ENCODE measurements at regions not wholly inside any gene's neighbourhood (a gene's known extent, or its start where the extent isn't known, plus 50 kb on each side); places are given as distances from the start of the nearest gene placed in this dataset.

DNA sequence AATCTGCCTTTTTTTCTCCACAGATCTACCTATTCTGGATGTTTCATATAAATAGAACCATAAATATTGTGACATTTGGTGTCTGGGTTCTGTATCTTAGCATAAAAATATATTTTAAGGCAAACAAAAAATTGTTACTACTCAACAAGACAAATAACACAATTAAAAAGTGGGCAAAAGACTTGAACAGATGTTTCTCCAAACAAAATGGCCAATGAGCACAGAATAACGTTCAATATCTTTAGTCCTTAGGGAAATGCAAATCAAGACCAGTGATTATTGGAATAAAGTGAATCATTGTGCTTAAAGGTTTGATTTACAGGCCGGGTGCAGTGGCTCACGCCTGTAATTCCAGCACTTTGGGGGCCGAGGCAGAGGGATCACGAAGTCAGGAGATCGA is 1331.3 kb downstream of the AACS start:
- TF ChIP-seq, protein P1, sequence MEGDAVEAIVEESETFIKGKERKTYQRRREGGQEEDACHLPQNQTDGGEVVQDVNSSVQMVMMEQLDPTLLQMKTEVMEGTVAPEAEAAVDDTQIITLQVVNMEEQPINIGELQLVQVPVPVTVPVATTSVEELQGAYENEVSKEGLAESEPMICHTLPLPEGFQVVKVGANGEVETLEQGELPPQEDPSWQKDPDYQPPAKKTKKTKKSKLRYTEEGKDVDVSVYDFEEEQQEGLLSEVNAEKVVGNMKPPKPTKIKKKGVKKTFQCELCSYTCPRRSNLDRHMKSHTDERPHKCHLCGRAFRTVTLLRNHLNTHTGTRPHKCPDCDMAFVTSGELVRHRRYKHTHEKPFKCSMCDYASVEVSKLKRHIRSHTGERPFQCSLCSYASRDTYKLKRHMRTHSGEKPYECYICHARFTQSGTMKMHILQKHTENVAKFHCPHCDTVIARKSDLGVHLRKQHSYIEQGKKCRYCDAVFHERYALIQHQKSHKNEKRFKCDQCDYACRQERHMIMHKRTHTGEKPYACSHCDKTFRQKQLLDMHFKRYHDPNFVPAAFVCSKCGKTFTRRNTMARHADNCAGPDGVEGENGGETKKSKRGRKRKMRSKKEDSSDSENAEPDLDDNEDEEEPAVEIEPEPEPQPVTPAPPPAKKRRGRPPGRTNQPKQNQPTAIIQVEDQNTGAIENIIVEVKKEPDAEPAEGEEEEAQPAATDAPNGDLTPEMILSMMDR (conservative IDR thresholded peaks at IDR 0.05; ENCODE audit: low read depth in 2 of 2): no peak
- TF ChIP-seq CREB1 (CRISPR knock-in tag; IDR thresholded peaks at IDR 0.05; ENCODE audit: low read depth): no peak
- TF ChIP-seq EZH2phosphoT487 (IDR thresholded peaks at IDR 0.05; ENCODE audit: unreplicated experiment): no peak
- no peak for TF ChIP-seq EZH2 (IDR thresholded peaks at IDR 0.05; ENCODE audit: low read depth, unreplicated experiment)
- no peak for TF ChIP-seq POLR2AphosphoS5 (IDR thresholded peaks at IDR 0.05; ENCODE audit: low read depth)
- TF ChIP-seq NANOG (IDR thresholded peaks at IDR 0.05; ENCODE audit: borderline replicate concordance): no peak
- TF ChIP-seq ZNF114 (CRISPR knock-in tag; IDR thresholded peaks at IDR 0.05): no peak
- TF ChIP-seq JUNB (IDR thresholded peaks at IDR 0.05; ENCODE audit: unreplicated experiment): no peak
- TF ChIP-seq STAT1 (IDR thresholded peaks at IDR 0.05; ENCODE audit: unreplicated experiment): no peak
- TF ChIP-seq, protein P2, sequence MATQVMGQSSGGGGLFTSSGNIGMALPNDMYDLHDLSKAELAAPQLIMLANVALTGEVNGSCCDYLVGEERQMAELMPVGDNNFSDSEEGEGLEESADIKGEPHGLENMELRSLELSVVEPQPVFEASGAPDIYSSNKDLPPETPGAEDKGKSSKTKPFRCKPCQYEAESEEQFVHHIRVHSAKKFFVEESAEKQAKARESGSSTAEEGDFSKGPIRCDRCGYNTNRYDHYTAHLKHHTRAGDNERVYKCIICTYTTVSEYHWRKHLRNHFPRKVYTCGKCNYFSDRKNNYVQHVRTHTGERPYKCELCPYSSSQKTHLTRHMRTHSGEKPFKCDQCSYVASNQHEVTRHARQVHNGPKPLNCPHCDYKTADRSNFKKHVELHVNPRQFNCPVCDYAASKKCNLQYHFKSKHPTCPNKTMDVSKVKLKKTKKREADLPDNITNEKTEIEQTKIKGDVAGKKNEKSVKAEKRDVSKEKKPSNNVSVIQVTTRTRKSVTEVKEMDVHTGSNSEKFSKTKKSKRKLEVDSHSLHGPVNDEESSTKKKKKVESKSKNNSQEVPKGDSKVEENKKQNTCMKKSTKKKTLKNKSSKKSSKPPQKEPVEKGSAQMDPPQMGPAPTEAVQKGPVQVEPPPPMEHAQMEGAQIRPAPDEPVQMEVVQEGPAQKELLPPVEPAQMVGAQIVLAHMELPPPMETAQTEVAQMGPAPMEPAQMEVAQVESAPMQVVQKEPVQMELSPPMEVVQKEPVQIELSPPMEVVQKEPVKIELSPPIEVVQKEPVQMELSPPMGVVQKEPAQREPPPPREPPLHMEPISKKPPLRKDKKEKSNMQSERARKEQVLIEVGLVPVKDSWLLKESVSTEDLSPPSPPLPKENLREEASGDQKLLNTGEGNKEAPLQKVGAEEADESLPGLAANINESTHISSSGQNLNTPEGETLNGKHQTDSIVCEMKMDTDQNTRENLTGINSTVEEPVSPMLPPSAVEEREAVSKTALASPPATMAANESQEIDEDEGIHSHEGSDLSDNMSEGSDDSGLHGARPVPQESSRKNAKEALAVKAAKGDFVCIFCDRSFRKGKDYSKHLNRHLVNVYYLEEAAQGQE (IDR thresholded peaks at IDR 0.05; ENCODE audit: unreplicated experiment): no peak
- no peak for TF ChIP-seq ZNF331 (CRISPR knock-in tag; IDR thresholded peaks at IDR 0.05; ENCODE audit: low read depth)
- TF ChIP-seq, protein P3, sequence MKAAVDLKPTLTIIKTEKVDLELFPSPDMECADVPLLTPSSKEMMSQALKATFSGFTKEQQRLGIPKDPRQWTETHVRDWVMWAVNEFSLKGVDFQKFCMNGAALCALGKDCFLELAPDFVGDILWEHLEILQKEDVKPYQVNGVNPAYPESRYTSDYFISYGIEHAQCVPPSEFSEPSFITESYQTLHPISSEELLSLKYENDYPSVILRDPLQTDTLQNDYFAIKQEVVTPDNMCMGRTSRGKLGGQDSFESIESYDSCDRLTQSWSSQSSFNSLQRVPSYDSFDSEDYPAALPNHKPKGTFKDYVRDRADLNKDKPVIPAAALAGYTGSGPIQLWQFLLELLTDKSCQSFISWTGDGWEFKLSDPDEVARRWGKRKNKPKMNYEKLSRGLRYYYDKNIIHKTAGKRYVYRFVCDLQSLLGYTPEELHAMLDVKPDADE (IDR thresholded peaks at IDR 0.05): no peak
- no peak for TF ChIP-seq ZNF462 (CRISPR knock-in tag; IDR thresholded peaks at IDR 0.05)
